ENCODE measurements at regions not wholly inside any gene's neighbourhood (a gene's known extent, or its start where the extent isn't known, plus 50 kb on each side); places are given as distances from the start of the nearest gene placed in this dataset.

GRCh38 chr6:156562636-156563035 is 214.5 kb upstream of the ARID1B start:
- DNase-seq: no peak
- Histone ChIP-seq H3K36me3 (replicated peaks; ENCODE audit: insufficient read depth, low read length) (no peaks in the 10 kb centered on the region), H3K9me2 (replicated peaks; ENCODE audit: insufficient read depth, low read length) (no peaks in the 10 kb centered on the region), H3K9ac (ENCODE audit: low read length) (no peak overlapping the region), H3K9me3 (replicated peaks; ENCODE audit: insufficient read depth, low read length) (no peaks in the 10 kb centered on the region), H4K20me1 (ENCODE audit: insufficient read depth, low read length) (no peaks in the 10 kb centered on the region), H3K4me1 (ENCODE audit: low read length) (no peaks in the 10 kb centered on the region), H3K4me2 (ENCODE audit: low read depth, low read length) (no peak overlapping the region), H3F3A (ENCODE audit: insufficient read depth, low read length) (no peaks in the 10 kb centered on the region), H2AFZ (ENCODE audit: low read length) (no peak overlapping the region), H3K27me3 (replicated peaks; ENCODE audit: insufficient read depth, low read length) (no peaks in the 10 kb centered on the region), H3K4me3 (ENCODE audit: low read length) (no peak overlapping the region), H3K27ac (ENCODE audit: low read length) (no peak overlapping the region), H3K79me2 (ENCODE audit: low read length) (no peaks in the 10 kb centered on the region)
- no peak for TF ChIP-seq CTCF (IDR thresholded peaks at IDR 0.05; ENCODE audit: low read length)
- no peak for TF ChIP-seq EZH2phosphoT487 (IDR thresholded peaks at IDR 0.05; ENCODE audit: low read length)
- TF ChIP-seq EZH2 (optimal IDR thresholded peaks at IDR 0.05; ENCODE audit: low read depth, low read length): no peak

GRCh38 chr6:156562019-156562418 is 215.2 kb upstream of the ARID1B start:
- no peak overlapping the region for H3K9ac ChIP-seq (ENCODE audit: low read length)
- H3K36me3 ChIP-seq (replicated peaks; ENCODE audit: insufficient read depth, low read length): no peaks in the 10 kb centered on the region
- H3K9me2 ChIP-seq (replicated peaks; ENCODE audit: insufficient read depth, low read length): no peaks in the 10 kb centered on the region
- no peak overlapping the region for H3K27ac ChIP-seq (ENCODE audit: low read length)
- no peaks in the 10 kb centered on the region for H4K20me1 ChIP-seq (ENCODE audit: insufficient read depth, low read length)
- H3F3A ChIP-seq (ENCODE audit: insufficient read depth, low read length): no peaks in the 10 kb centered on the region
- H3K4me3 ChIP-seq (ENCODE audit: low read length): no peak overlapping the region
- no peak for DNase-seq
- no peaks in the 10 kb centered on the region for H3K9me3 ChIP-seq (replicated peaks; ENCODE audit: insufficient read depth, low read length)
- H3K79me2 ChIP-seq (ENCODE audit: low read length): no peaks in the 10 kb centered on the region
- H3K4me1 ChIP-seq (ENCODE audit: low read length): no peaks in the 10 kb centered on the region
- TF ChIP-seq CTCF (IDR thresholded peaks at IDR 0.05; ENCODE audit: low read length) (no peak), EZH2phosphoT487 (IDR thresholded peaks at IDR 0.05; ENCODE audit: low read length) (no peak), EZH2 (optimal IDR thresholded peaks at IDR 0.05; ENCODE audit: low read depth, low read length) (no peak)
- H3K27me3 ChIP-seq (replicated peaks; ENCODE audit: insufficient read depth, low read length): no peaks in the 10 kb centered on the region
- H3K4me2 ChIP-seq (ENCODE audit: low read depth, low read length): no peak overlapping the region
- no peak overlapping the region for H2AFZ ChIP-seq (ENCODE audit: low read length)

- no peaks in the 10 kb centered on the region for H3K4me1 ChIP-seq (ENCODE audit: low read length)
- H3F3A ChIP-seq (ENCODE audit: insufficient read depth, low read length): no peaks in the 10 kb centered on the region
- H3K27me3 ChIP-seq (replicated peaks; ENCODE audit: insufficient read depth, low read length): no peaks in the 10 kb centered on the region
- no peaks in the 10 kb centered on the region for H3K79me2 ChIP-seq (ENCODE audit: low read length)
- no peak for DNase-seq
- no peak overlapping the region for H3K27ac ChIP-seq (ENCODE audit: low read length)
- H3K9me2 ChIP-seq (replicated peaks; ENCODE audit: insufficient read depth, low read length): no peaks in the 10 kb centered on the region
- no peak overlapping the region for H3K4me3 ChIP-seq (ENCODE audit: low read length)
- H3K4me2 ChIP-seq (ENCODE audit: low read depth, low read length): no peak overlapping the region
- no peaks in the 10 kb centered on the region for H3K36me3 ChIP-seq (replicated peaks; ENCODE audit: insufficient read depth, low read length)
- no peaks in the 10 kb centered on the region for H4K20me1 ChIP-seq (ENCODE audit: insufficient read depth, low read length)
- no peaks in the 10 kb centered on the region for H3K9me3 ChIP-seq (replicated peaks; ENCODE audit: insufficient read depth, low read length)
- no peak overlapping the region for H2AFZ ChIP-seq (ENCODE audit: low read length)
- TF ChIP-seq CTCF (IDR thresholded peaks at IDR 0.05; ENCODE audit: low read length): no peak
- no peak for TF ChIP-seq EZH2phosphoT487 (IDR thresholded peaks at IDR 0.05; ENCODE audit: low read length)
- no peak for TF ChIP-seq EZH2 (optimal IDR thresholded peaks at IDR 0.05; ENCODE audit: low read depth, low read length)
- no peak overlapping the region for H3K9ac ChIP-seq (ENCODE audit: low read length)
These were observed 216.7 kb upstream of the ARID1B start for GRCh38 chr6:156560476-156560875.
